Activated CD4-positive, alpha-beta T cell treated with anti-CD3 and anti-CD28 coated beads, Interleukin-2, amount 50 U/mL, for 48 hours (primary cell): ENCODE measurements at regions not wholly inside any gene's neighbourhood (a gene's known extent, or its start where the extent isn't known, plus 50 kb on each side); places are given as distances from the start of the nearest gene placed in this dataset.

ENCODE experiments used
- DNase-seq, 2 experiments: peaks; one replicate each; pipeline ENCODE4 v3.0.0-alpha.2; 2020

- DNase-seq: no peak
Observed at GRCh38 chr2:199707593-199708185, 143.3 kb downstream of the FTCDNL1 start.

DNA sequence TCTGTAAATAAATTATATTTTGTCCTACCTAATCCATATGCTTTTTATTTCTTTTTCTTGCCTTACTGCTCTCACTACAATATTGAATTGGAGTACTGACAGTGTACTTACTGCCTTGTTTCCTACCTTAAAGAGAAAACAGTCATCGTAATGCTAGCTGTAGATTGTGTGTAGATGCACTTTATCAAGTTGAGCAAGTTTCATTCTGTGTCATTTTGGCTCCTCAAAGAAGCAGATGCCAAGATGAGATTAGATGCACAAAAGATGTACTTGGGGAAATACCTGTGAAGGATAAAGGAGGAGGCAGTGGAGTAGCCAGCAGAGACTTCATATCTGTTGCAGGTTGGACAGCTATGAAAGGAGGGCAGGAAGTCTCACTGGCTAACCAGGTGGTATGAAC, 145.5 kb downstream of the FTCDNL1 start:
- DNase-seq: no peak

GRCh38 chr2:199704358-199705238, 146.4 kb downstream of the FTCDNL1 start:
- DNase-seq: peak; percentile 9 to 29

DNA sequence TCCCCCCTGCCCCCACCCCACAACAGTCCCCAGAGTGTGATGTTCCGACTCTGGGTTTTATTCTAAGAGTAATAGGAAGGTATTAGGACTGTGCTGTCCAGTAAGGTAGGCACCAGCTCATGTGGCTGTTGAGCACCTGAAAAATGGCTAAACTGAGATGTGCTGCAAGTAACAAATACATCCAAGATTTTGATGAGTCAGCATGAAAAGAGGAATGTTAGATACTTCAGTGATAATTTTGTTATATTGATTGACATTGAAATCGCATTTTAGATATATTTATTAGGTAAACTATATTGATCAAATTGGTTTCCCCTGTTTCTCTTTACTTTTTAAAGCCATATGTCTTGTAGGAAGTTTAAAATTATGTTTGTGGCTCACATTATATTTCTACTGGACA, 147.8 kb downstream of the FTCDNL1 start:
- DNase-seq: no peak

- DNase-seq: no peak
Observed at GRCh38 chr2:199697469-199697868, 153.5 kb downstream of the FTCDNL1 start.

DNA sequence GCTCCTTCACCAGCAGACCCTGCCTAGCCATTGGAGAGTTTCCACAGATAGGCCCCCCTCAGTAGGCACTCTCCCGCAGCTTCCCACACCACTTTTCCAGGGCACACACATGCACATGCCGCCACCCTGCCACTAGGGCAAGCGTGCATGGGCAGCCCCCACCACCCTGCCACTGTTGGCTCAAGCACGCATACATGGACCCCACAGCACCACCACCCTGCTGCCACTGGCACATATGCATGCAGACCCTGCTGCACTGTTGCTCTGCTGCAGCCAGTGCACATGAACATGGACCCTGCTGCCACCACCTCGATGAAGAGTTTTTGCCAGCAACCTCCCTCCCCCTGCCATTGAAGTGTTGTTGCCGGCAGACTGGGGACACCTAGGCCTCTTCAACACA, 154.9 kb downstream of the FTCDNL1 start:
- DNase-seq: no peak

DNA sequence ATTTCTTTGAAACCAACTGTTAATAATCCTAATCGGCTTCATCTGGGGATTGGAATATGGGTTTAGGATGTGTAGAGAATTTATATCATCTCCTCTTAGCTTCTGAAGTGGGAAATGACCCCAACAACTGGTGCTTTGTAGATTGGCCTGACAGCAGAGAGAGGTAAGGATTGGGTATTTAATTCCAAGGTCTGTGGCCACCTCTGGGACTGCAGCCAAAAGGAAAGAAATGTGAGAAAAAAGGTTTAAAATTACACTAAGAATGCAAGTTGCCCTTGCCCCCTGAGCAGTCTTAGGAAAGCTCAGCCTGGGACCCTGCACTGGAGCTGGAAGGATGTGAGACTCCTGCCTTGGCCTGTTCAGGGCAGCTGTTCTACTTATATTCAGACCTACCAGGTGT, 157.1 kb downstream of the FTCDNL1 start:
- DNase-seq: no peak

GRCh38 chr2:199692489-199692888, 158.5 kb downstream of the FTCDNL1 start:
- DNase-seq: no peak

GRCh38 chr2:199690225-199690624, 160.8 kb downstream of the FTCDNL1 start:
- no peak for DNase-seq

DNA sequence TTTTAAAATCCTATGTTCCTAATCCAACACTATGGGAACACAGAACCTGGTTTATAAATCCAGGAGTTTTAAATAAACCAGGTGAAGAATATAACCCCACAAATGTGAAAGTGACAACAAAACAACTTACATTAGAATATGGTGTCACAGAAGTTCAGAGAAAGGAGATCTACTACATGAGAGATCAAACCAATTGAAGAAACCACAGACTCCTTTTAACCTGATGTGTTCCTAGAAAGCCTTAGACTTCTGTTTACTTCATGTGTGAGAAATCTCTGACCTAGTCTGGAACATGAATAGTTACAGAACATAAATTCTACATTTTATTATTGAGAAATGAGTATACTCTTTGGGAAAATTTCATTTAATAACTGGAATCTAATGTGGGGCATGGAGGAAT, 165.3 kb downstream of the FTCDNL1 start:
- DNase-seq: no peak

DNA sequence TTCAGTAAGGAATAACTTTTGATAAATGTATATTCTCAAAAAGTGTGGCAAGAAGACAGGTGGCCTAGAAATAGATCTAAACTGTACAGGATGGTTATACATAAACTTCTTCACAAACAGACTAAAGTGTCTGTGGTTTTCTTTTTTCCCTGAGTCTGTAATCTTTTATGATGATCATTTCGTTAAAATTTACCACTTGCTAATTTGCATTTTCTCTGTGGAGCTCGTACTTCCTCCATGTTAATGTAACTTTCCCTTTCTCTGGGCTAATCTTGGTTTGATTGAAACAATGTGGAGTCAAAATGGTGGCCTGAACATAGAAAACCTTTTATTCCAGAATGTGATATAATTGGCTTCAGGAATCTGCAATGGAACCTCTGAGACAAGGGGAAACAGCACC, 166.2 kb downstream of the FTCDNL1 start:
- no peak for DNase-seq

GRCh38 chr2:199684168-199684567, 166.8 kb downstream of the FTCDNL1 start:
- DNase-seq: no peak

DNA sequence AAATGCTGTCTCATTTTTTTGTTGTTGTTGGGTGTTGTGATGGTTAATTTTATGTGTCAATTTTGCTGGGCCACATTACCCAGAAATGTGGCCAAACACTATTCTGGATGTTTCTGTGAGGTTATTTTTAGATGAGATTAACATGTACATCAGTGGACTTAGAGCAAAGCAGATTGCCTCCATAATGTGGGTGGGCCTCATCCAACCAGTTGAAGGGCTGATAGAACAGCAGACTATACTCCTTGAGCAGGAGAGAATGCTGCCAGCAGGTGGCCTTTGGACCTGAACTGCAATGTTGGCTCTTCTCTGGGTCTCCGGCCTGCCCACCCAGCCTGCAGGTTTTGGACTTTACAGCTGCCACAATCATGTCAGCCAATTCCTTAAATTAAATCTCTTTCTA, 169.0 kb downstream of the FTCDNL1 start:
- DNase-seq: no peak

DNA sequence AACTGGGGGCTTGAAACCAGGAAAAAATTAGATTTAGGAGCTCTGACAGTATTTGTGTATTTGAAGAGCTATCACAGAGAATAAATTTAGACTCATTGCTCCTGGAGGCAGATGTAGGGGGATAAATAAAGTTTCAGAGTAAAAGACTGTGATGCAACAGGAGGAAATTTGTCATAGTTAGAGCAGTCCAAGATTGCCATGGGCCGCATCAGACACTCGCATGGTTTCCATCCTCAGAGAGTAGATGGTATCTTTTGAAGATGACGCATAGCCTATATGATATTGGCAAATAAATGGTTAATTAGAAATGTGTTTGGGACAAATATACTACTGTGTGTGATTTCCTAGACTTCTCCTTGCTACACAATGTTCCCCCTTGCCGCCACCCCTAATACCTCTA, 170.5 kb downstream of the FTCDNL1 start:
- no peak for DNase-seq

DNA sequence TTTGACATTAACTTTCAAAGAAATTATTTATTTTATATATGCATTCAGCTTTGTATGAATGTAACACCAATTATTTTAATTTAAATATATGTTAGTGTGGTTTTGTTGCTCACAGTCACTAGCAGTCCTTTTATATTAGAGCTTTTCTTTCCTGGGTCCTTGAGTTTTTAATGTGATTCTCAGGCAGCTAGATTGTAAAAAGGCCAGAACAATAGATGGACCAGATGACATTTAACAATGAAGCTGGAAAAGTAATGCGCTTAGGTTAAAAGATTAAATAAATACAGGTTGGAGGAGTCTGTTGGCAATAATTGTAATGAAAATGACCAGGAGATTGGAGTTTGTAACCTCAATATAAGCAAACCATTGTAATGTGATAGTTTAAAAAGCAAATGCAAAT, 171.1 kb downstream of the FTCDNL1 start:
- DNase-seq: no peak

DNA sequence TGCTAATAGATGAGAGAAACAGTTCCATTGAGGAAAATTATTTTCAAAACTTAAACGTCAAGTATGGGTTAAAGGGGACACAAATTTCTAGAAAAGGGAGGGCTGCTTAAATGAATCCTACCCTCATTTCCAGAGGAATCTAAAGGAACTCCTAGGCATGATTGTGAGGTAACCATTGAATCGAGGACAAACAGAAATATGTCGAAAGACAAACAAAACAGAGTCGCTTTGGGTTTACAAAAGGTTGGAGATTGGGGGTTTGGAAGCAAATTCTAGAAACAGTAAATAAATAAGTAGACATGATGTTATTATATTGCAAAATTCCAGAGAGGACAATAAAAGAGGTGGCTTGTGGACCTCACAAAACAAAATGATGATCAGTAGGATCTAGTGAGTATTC, 173.1 kb downstream of the FTCDNL1 start:
- DNase-seq: no peak

GRCh38 chr2:199668645-199669044, 182.3 kb downstream of the FTCDNL1 start:
- no peak for DNase-seq

- no peak for DNase-seq
Observed at GRCh38 chr2:199663157-199663556, 187.8 kb downstream of the FTCDNL1 start.

DNA sequence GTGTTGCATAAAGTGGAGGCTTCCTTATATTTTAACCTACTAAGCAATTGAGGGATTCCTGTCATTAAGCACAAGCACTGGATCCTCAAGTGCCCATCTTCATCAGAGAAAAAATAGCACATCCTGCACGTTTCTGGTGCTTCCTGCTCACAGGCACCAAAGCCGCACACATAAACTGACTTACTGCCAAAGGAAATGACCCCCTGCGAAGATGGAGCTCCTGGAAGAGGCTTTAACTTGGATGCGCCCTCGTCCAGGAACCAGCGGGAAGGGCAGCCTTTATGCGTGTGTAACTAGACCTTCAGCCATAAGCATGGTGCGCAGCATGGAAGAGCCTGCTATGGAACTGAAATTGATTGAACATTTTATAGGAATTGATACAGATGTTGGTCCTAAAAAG, 188.7 kb downstream of the FTCDNL1 start:
- no peak for DNase-seq

- DNase-seq: no peak
Observed at GRCh38 chr2:199660167-199660566, 190.8 kb downstream of the FTCDNL1 start.

DNA sequence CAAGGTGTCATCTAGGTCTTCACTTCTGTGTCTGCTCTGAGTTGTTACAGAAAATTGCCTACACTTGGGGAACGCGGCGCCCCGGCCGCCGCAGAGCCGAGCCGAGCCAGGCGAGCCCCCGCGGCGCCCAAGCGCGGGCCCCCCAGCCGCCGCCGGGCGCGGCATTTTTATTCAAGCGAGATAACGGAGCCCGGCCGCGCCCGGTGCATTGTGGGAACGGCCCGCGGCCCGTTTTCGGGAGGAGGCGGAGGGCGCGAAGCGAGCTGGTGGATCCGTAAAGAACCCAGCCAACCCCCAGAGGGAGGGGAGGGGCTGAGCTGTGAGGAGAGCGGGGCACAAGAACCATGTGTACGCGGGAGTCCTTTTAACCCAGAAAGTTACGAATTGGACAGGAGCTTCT, 191.8 kb downstream of the FTCDNL1 start:
- peak in 1 of 2 experiments; percentile 12 for DNase-seq

- DNase-seq: no peak
Observed at GRCh38 chr2:199646439-199646838, 188.7 kb upstream of the SATB2 start.

- no peak for DNase-seq
Observed at GRCh38 chr2:199631129-199631528, 173.4 kb upstream of the SATB2 start.

GRCh38 chr2:199629301-199629700, 171.6 kb upstream of the SATB2 start:
- no peak for DNase-seq

DNA sequence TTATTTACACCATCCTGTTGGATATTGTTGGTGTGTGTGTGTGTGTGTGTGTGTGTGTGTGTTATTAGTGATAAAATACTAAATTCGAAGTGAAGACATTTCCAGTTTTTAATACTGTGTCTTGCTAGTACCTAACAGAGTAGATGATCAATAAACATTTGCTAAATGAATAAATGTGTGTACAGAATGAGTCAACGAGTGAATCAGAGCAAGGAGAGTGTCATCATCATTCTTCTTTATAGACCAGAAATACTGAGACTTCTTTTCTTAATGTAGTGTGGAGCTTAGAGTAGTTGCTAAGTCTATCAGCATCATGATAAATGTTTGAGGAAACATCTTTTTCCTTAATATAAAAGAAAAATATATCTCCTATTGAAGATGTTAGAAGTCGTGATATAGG, 169.7 kb upstream of the SATB2 start:
- no peak for DNase-seq
